Stimulated activated CD4-positive, alpha-beta T cell treated with anti-CD3 and anti-CD28 coated beads, Interleukin-15, amount 100 ng/mL, for 24 hours (primary cell): ENCODE measurements at regions not wholly inside any gene's neighbourhood (a gene's known extent, or its start where the extent isn't known, plus 50 kb on each side); places are given as distances from the start of the nearest gene placed in this dataset.
"Not testable (repeated sequence)": the region's sequence is repeated elsewhere in the genome, so short reads cannot be mapped to it uniquely, and the experiment has no call there.

Source experiments
- DNase-seq: peaks from one replicate; pipeline ENCODE4 v3.0.0-alpha.2; 2020

DNA sequence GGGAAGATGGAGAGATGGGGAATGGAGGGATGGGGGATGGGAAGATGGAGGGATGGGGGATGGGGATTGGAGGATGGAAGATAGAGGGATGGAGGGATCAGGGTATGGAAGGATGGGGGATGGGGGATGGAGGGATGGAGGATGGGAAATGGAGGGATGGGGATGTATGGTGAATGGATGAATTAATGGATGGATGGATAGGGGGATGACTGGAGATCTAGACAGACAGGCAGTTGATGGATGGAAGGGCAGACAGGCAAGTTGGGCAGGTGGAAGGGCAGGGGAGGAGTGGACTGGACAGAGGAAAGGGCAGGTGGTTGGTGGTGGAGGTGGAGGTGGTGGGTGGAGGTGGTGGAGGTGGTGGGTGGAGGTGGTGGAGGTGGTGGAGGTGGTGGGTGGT lies 167.2 kb downstream of the C9orf50 start:
- no peak for DNase-seq

DNA sequence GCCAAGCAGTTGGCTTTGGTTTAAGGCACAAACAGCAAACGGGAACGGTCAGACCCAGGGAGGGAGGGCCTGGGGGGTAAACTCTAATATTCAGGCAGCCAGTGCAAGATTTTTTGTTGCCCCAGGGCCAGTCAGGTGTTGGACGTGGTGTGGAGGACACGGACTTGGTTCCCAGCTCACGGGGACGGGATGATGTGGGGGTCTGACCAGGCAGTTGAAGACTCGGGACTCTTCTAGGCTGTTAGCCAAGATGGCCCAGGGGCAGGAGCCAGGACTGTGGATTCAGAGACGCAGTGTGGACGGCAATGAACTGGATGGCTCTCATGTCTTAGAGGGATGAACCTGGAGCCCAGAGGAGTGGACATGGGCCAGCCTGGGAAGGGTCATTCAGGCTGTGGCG lies 169.2 kb downstream of the C9orf50 start:
- DNase-seq, result no peak

DNA sequence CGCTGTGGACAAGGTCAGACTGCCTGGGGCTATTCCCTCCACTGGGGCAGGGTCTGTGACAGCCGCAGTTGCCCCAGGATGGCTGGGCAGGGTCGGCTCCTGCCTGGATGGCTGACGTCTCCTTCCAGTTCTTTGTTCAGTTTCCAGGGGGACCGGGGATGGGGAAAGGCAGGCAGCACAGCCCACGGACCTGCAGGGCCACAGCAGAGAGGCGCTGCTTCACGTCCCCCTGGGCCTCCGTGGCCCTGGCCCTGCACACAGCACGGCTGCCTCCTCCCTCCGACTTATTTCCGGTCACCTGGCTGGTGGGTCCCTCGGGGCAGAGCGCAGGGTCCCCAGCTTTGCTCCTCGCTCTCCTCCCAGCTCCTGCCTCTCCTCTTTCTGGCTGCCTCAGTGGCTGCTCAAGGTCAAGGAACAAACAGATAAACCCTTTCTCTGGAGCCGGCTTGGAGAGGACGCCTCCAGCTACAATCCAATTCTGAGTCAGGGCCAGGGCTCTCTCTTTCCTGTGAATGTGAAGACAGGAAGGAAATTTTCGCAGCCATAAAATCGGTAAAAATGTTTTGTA lies 169.7 kb downstream of the C9orf50 start:
- no peak for DNase-seq

DNA sequence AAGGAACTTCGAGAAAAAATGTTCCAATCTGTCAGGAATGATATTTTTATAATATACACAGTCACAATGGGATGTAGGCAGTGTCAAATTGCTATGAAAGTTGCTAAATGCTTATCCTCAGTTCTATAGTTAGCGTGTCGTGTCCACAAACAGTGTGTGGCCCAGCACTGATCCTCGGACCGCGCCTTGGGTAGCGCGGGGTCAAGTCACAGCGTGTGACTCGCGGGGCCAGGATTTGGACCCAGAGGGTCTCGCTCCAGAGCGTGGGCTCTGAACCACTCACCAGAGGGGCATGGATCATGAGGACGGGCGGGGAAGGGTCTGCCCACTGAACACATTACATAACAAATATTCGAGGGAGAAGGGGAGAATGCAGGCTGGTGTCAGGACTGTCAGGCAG lies 171.8 kb downstream of the C9orf50 start:
- no peak for DNase-seq

DNA sequence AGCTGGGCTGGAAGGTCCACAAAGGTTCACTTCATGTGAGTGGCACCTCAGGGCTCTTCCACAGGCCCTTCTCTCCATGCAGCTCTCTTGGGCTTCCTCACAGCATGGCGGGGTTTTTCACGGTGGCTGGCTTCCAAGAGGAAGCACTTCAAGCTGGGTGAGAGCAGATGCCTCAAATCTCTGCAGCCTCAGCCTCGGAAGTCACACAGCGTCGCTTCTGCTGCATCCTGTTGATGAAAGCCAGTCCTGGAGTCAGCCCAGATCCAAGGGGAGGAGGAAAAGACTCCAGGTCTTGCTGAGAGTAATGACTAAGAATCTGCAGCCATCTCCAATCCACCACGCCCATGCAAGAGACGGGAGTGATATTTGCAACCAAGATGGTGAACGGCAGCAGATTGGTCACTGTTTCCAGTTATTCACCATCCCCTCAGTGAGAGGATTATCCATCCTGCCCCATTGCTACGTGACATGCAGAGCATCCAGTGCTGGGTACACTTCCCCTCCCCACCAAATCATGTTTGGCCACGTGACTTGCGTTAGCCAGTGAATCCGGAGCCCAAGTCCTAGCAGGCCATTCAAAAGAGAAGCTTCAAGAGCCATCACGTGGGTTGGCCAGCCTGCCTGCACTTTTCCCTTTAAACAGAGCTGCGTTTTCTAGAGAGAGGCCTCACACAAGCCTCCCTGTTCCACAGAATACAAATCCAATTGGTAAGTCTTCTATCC lies 173.9 kb downstream of the C9orf50 start:
- no peak for DNase-seq

DNA sequence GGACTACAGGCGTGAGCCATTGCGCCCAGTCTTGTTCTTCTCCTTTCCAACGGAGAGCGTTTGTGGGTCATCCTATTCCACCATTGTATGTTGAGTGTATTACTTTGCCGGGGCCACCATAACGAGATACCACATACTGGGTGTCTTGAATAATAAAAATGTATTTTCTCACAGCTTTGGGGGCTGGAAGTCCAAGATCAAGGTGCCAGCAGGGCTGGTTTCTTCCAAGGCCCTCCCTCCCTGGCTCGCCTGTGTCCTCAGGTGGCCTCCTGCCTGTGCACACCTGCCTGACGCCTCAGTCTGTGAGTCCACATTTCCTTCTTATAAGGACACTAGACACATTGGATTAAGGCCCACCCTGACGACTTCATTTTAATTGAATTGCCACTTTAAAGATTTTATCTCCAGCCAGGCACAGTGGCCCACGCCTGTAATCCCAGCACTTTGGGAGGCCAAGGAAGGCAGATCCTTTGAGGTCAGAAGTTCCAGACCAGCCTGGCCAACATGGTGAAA lies 175.1 kb downstream of the C9orf50 start:
- DNase-seq, result no peak

DNA sequence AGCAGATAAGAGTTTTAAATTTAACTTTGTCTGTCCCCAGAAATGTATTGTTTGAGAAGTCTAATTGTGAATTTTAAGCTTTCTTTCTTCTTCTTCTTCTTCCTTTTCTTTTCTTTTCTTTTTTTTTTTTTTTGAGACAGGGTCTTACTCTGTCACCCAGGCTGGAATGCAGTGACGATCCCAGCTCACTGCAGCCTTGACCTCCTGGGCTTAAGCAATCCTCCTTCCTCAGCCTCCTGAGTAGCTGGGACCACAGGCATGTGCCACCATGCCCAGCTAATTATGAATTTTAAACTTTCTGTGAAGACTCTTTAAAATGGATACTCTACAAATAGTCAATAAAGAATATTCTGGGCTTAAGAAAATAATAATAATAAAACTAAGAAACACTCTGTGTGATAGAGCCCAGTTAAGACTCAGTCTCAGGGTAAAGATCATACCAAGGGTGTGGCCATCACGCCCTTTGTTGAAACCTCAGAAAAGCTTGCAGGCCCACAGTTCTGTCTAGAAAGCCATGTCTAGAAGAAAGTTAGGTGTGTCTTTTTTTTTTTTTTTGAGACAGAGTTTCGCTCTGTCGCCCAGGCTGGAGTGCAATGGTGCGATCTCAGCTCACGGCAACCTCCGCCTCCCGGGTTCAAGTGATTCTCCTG lies 177.3 kb downstream of the C9orf50 start:
- DNase-seq, result not testable (repeated sequence)

DNA sequence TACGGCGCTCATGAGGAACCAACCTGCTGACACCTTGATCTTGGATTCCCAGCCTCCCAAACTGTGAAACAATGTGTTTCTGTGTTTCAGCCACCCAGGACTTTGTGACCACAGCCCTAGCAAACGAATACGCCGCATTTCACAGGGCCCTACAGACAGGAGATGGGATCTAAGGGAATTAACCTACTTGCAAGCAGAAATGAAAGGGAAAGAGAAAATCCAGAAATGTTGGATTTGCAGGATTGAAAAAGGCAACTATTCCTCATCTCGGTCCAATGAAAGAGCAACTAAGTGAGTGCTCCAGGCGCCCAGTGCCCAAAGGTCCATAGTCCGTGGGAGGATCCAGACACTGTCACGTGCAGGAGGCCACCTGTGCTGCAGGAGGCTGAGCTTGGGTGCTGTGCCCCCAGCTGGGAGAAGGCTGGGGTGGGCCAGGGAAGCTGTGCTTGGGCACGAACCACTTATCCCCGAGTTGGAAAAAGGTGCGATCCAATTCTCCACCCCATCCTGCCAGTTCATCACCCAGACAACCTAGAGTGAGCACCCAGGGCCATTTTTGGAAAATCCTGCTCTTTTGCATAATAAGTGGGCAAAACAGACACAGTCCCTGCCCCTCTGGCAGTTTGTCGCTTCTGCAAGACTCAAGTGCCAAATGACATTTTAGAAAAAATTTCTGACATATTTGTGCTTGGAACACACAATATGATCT lies 177.9 kb downstream of the C9orf50 start:
- DNase-seq, result no peak

DNA sequence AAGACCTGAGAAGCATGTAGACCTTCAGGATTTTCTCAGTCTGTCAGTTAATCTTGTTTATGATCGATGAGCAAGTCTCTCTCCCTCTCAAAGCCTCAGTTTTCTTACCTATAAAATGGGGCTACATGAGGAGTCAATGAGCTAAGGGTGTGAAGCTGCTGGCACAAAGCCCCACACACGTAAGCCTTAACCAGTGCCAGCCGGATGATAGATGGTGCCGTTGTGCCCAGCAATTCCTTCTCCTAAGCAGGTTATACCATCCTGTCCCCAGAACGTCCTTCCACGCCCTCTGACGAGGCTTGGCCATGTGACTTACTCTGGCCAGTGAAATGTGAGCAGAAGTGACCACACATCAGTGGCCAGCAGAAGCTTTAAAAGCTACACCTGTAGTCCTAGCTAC lies 179.0 kb downstream of the C9orf50 start:
- DNase-seq, result no peak

DNA sequence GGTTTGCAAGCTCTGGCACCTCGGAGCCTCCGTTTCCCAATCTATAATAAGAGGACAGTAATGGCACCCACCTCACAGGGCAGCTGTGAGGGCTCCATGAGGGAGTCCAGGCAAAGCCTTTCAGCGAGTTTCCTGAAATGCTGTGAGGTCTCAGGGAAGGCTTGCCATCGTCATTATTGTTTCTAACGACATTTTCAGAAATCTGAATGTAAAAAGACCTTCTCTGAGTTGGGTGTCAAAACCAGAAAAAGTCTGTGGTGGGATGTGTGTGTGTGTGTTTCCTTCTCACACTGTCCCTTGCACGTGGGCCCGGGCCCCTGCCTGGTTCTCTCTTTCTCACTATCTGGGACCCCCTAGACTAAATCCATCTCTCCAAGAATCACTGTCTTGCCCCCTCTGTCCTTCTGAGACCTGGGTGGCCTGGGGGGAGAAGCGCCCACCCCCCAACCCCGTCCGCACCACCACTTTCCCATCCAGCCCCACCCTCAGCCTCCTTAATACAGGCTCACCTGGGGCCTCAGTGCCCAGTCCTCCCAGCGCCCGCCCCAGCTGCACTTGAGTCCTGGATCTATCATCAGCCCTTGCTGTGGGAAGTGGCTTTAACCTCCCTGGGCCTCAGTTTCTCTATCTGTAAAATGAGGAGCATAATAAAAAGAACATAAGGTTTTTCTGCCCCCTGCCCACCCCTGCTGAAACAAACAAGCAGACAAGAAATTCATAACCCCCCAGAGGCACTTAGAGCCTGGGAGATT lies 180.3 kb downstream of the C9orf50 start:
- DNase-seq, result no peak

DNA sequence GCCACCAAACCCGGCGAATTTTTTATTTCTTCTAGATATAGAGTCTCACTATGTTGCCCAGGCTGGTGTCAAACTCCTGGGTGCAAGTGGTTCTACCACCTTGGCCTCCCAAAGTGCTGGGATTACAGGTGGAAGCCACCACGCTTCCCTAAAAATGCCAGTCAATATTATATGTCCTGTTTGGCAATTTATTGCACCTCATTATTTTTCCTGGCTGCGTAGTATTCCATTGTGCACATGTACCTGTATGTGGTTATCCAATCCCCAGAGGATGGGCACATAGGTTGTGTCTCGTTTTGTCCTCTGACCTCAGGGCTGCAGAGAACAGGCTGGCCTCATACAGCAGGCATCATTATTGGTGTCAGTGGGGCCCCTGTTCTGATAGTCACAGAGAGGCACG lies 181.7 kb downstream of the C9orf50 start:
- DNase-seq, result no peak

DNA sequence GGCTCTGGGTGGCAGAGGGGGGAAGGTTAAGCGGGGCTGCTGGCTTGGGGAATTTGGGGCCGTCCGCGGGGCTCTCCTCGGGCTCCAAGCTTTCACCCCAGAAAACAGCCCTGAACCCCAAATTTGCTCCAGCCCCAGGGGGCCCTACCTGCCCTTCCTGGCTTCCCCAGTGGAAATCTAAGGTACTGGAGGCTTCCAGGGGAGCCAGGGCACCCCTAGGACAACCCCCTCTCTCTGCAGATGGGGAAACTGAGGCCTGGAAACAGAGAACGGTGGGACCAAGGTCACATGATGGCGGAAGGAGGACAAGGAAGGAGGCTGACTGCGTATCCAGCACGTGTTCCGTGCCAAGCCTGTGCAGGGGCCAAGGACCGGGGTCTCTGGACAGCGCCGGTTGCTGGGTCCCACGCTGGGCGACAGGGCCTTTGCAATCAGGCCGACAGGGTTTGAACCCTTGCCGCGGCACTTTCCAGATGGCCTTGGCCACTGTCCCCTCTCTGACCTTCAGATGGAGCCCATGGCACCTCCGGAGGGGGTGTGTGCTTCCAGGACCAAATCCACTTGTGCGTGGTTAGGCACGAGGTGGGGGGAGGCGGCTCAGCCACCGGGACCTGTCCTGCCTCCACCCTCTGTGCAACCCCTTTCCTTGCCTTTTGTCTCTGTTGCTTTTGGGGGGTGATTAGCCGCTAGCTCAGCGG lies 183.1 kb downstream of the C9orf50 start:
- no peak for DNase-seq

DNA sequence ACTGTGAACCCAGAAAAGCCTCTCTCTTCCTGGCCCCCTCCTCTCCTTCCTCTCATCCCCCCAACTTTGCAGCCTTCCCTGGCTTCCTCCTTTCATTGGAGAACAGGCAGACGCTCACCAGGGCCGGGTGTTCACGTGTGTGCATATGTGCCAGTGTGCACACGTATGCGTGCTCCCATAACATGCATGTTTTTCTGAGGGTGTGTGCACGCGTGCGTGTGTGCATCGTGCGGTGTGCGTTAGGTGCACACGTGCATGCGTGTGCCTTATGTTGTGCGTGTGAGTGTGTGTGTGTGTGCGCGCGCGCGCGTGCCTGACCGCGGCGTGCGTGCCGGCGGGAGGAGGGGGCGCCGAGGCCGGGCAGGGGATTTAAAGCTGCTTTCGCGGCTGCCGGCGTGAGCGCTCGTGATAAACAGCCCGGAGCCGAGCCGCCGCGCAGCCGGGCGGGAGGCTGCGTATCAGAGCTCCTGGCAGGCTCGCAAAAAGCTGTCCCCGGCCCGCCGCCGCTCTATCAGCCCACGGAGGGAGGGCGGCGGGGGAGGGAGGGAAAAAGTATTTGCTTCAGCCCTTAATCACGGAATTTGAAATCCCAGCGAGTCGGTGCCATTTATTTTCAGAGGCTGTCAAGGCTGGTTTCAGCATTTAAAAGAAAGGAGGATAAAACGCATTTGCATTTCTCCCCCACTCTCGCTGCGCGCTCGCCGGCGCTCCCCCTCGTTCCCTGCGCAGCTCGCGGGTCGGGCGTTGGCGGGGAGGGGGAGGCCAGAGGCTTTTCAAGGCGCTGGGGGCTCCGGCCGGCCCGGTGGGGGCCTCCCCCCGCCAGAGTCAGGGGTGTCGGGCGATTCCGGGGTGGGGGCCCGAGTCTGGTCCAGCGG lies 183.9 kb downstream of the C9orf50 start:
- peak; percentile 39 for DNase-seq

DNA sequence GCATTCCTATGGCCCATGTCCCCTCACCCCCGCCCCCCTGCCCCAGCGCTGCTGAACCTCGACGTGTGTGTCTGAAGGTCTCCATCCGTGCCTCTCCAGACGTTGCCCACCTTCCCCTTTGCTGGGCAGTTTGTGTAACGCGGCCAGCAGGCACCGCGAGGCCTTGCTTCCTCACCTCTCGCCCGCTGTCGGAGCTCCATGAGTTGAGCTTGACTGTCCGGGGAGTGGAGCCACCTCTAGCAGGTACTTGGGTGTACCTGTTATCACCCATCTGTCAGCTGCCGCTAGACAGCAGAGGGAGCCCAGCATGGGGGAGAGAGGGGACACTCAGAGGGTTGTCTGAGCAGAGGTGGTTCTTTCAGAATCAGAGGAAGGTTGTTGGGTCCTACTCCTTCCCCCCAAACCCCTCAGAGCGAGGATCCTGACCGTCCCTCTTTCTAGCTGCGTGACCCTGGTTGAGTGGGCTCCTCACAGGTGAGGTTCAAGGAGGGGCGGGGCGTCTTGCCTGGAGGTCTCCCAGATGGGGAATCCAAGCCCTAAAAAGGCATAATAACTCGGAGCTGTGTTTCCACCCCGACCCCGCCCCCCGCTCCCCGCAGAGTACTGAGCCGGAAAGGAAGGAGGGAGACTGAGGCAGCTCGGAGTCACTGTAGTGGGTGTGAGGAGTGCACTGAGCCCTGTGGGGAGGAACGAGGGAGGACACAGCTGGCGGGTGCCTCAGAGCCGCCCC lies 184.7 kb downstream of the C9orf50 start:
- no peak for DNase-seq

DNA sequence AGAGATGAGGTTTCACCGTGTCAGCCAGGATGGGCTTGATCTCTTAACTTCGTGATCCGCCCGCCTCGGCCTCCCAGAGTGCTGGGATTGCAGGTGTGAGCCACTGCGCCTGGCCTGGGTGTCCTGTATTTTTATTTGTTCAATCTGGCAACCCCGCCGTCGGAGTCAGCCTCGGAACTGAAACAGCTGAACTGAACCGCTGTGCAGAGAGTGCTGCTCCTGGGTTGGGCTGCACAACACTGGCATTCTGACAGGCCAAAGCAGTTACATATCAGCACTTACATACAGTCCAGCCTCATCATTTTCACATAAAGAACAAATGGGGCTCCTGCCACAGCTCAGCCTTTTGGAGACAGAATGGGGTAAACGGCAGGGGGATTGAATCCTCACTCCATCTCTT lies 185.6 kb downstream of the C9orf50 start:
- DNase-seq, result no peak

DNA sequence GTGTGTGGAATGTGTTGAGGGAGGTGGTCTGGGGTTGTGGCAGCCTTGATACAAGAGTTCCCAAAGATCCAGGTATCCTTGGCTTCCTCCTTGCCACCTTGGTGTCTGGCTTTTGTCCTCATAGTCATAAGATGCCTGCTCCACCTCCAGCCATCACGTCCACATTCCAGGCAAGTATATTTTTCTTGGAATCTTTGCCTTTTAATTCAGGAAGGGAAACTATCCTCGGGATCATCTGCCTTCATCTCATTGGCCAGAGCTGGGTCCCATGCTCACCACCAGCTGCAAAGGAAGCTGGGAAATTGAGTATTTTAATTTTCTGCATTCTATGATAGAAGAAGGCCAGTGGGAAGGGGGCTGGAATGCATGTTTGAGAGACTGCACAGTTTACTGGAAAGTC lies 186.7 kb downstream of the C9orf50 start:
- DNase-seq, result no peak

DNA sequence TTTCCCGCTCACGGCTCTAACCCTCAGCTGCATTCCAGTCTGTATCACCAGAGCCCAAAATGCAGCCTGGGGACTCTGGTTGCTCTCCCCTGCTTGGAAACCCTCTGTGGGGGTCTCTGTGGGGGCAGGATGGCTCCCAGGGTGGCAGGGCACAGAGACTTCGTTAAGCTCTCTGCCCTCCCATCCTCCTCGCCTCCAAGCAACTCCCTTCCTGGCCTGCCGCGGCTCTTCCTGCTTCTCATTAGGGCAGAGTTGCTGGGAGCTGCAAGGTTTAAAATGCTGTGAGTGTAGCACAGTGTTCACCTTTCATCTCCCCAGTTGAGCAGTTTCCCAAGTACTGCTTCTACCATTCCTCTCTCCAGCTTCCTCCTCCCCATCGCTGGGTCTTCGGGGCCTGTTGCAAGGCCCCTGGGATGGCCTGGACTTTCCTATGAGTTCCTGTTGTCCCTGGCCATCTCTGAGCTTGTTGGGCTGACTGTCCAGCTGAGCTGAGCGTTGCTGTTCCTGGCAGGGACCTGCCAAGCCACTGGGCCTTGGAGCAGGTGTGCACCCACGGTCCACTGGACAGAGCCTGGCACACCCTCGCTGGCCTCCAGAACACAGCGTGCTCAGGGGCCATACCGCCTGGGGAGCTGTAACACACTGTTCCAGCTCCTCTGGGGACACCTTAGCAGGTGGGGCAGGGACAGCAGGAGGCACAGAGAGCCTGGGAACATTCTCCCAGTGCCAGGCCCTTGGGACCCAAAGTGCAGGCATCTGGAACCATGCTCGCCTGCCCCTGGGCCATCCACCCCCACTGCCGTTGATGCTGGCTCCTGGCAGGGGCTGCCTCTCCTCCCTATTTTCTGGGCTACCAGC lies 188.4 kb downstream of the C9orf50 start:
- no peak for DNase-seq

DNA sequence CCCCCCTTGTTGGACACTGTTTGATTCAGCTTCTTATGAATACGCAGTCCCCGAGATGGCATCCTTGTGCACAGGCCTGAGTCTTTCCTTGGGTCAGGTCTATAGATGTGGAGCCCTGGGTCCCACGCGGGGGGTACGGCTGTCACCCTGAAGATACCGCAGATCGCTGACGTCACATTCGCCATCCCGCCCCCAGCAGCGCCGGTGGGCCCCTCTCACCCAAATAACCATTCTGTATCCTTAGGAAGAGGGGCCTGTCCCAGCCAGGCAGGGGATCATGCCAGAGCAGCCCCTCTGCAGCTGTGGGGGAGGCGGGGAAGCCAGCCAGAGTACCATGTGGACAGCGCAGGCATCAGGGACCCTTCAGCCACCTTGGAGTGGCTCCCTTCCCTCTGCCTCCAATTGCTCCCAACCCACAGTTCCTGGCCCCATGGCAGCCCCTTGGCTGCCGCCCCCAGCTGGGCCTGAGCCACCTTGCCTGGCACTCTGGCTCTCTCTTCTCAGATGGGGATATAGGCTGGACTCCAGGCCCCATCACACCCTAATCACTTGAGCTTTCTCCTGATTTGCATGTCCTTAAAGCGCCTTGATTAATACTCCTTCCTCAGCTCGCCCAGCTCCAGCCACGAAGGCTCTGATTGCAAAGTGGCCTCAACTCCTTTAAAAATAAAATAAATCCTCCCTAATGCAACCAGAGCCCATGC lies 189.8 kb downstream of the C9orf50 start:
- no peak for DNase-seq
